ENCODE measurements at regions not wholly inside any gene's neighbourhood (a gene's known extent, or its start where the extent isn't known, plus 50 kb on each side); places are given as distances from the start of the nearest gene placed in this dataset.

- no peak for FAIRE-seq
- H3K79me2 ChIP-seq (ENCODE audit: control insufficient read depth, insufficient read depth, low read length) = no peaks in the 10 kb centered on the region
- H3K4me3 ChIP-seq (ENCODE audit: control insufficient read depth in 2 of 3, extremely low read depth in 1 of 3, insufficient read depth in 2 of 3, low read depth in 1 of 3, low read length in 3 of 3) = no peak overlapping the region
- no peak overlapping the region for H3K9ac ChIP-seq (ENCODE audit: control insufficient read depth, extremely low read depth, insufficient read depth, low read length)
- no peaks in the 10 kb centered on the region for H3K9me3 ChIP-seq (ENCODE audit: control insufficient read depth, low read depth, low read length)
- H3K9me1 ChIP-seq (ENCODE audit: control insufficient read depth, extremely low read depth, insufficient read depth, low read length) = no peaks in the 10 kb centered on the region
- DNase-seq (ENCODE audit: low read depth, low spot score) = no peak
- no peak overlapping the region for H3K27ac ChIP-seq (ENCODE audit: control insufficient read depth, insufficient read depth, low read length)
- H3K4me2 ChIP-seq (ENCODE audit: control insufficient read depth, extremely low read depth, insufficient read depth, low read depth, low read length) = no peak overlapping the region
- H4K20me1 ChIP-seq (ENCODE audit: control insufficient read depth, extremely low read depth, insufficient read depth, low read length) = no peaks in the 10 kb centered on the region
- H2AFZ ChIP-seq (ENCODE audit: control insufficient read depth, low read length) = no peak overlapping the region
- no peaks in the 10 kb centered on the region for H3K27me3 ChIP-seq (ENCODE audit: control insufficient read depth, extremely low read depth, insufficient read depth, low read length)
- H3K4me1 ChIP-seq (ENCODE audit: control insufficient read depth, extremely low read depth, insufficient read depth, low read length) = no peaks in the 10 kb centered on the region
- no peaks in the 10 kb centered on the region for H3K36me3 ChIP-seq (ENCODE audit: control insufficient read depth in 2 of 2, extremely low read depth in 1 of 2, insufficient read depth in 2 of 2, low read length in 2 of 2)
- dilution Hi-C loops (cut with MboI; ENCODE audit: extremely low pct_ligation_motif_present, low sequenced_read_pairs) = no loop called here
- TF ChIP-seq, protein P1, sequence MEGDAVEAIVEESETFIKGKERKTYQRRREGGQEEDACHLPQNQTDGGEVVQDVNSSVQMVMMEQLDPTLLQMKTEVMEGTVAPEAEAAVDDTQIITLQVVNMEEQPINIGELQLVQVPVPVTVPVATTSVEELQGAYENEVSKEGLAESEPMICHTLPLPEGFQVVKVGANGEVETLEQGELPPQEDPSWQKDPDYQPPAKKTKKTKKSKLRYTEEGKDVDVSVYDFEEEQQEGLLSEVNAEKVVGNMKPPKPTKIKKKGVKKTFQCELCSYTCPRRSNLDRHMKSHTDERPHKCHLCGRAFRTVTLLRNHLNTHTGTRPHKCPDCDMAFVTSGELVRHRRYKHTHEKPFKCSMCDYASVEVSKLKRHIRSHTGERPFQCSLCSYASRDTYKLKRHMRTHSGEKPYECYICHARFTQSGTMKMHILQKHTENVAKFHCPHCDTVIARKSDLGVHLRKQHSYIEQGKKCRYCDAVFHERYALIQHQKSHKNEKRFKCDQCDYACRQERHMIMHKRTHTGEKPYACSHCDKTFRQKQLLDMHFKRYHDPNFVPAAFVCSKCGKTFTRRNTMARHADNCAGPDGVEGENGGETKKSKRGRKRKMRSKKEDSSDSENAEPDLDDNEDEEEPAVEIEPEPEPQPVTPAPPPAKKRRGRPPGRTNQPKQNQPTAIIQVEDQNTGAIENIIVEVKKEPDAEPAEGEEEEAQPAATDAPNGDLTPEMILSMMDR (optimal IDR thresholded peaks at IDR 0.05 in 1 of 3, IDR thresholded peaks at IDR 0.05 in 1 of 3, conservative IDR thresholded peaks at IDR 0.05 in 1 of 3; ENCODE audit: extremely low read depth in 1 of 3, insufficient read depth in 2 of 3, low read length in 3 of 3) = no peak
- no peak for TF ChIP-seq EZH2 (IDR thresholded peaks at IDR 0.05; ENCODE audit: low read length)
Measured at GRCh38 chr5:57338868-57339340, 143.7 kb downstream of the ACTBL2 start.

DNA sequence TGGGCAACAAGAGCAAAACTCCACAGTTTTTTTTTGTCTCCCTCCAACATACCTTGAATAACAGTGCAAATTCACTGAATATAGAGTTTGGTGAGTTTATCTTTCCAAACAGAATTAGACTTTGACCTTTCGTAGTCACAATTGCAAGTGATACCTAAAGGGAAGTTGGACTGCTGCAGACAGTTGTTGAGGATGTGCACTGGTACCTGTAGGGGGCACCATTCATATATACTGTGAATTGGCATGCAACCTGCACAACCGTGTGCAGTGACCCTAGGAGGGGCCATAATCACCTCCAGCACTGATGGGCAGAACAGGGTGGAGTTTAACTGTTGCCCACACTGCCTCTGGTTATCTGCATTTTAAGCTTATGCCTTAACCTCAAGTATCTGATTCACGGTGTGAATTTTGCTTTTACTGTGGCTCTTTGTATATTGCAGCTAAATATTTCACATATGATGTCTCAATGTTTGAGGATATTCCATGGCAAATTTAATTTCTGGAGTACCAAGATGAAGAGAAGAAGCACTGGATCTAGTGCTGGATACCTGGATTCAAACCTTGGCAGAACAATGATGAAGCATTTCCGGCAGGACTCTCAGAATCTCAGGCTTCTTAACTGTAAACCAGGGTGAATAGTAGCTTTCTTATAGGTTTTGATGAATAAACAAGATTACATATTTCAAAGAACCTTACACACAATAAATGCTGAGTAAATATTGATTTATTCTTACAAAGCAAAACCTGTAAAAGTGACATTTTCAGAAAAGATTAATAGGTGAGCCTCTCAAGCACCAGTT is 144.3 kb downstream of the ACTBL2 start:
- no peaks in the 10 kb centered on the region for H3K79me2 ChIP-seq (ENCODE audit: control insufficient read depth, insufficient read depth, low read length)
- no peaks in the 10 kb centered on the region for H3K4me1 ChIP-seq (ENCODE audit: control insufficient read depth, extremely low read depth, insufficient read depth, low read length)
- dilution Hi-C loops (cut with MboI; ENCODE audit: extremely low pct_ligation_motif_present, low sequenced_read_pairs) = no loop called here
- H4K20me1 ChIP-seq (ENCODE audit: control insufficient read depth, extremely low read depth, insufficient read depth, low read length) = no peaks in the 10 kb centered on the region
- no peak overlapping the region for H3K4me2 ChIP-seq (ENCODE audit: control insufficient read depth, extremely low read depth, insufficient read depth, low read depth, low read length)
- no peak overlapping the region for H3K27ac ChIP-seq (ENCODE audit: control insufficient read depth, insufficient read depth, low read length)
- TF ChIP-seq EZH2 (IDR thresholded peaks at IDR 0.05; ENCODE audit: low read length) = no peak
- TF ChIP-seq, protein P1 (optimal IDR thresholded peaks at IDR 0.05 in 1 of 3, IDR thresholded peaks at IDR 0.05 in 1 of 3, conservative IDR thresholded peaks at IDR 0.05 in 1 of 3; ENCODE audit: extremely low read depth in 1 of 3, insufficient read depth in 2 of 3, low read length in 3 of 3) = peak; percentile 58 to 94 (median 61)
- no peaks in the 10 kb centered on the region for H3K36me3 ChIP-seq (ENCODE audit: control insufficient read depth in 2 of 2, extremely low read depth in 1 of 2, insufficient read depth in 2 of 2, low read length in 2 of 2)
- no peaks in the 10 kb centered on the region for H3K27me3 ChIP-seq (ENCODE audit: control insufficient read depth, extremely low read depth, insufficient read depth, low read length)
- no peak overlapping the region for H2AFZ ChIP-seq (ENCODE audit: control insufficient read depth, low read length)
- H3K9me3 ChIP-seq (ENCODE audit: control insufficient read depth, low read depth, low read length) = no peaks in the 10 kb centered on the region
- FAIRE-seq (peak; percentile 79), DNase-seq (ENCODE audit: low read depth, low spot score) (no peak)
- H3K4me3 ChIP-seq (ENCODE audit: control insufficient read depth in 2 of 3, extremely low read depth in 1 of 3, insufficient read depth in 2 of 3, low read depth in 1 of 3, low read length in 3 of 3) = no peak overlapping the region
- no peaks in the 10 kb centered on the region for H3K9me1 ChIP-seq (ENCODE audit: control insufficient read depth, extremely low read depth, insufficient read depth, low read length)
- no peak overlapping the region for H3K9ac ChIP-seq (ENCODE audit: control insufficient read depth, extremely low read depth, insufficient read depth, low read length)

All from keratinocyte (primary cell).